ENCODE measurements at regions not wholly inside any gene's neighbourhood (a gene's known extent, or its start where the extent isn't known, plus 50 kb on each side); places are given as distances from the start of the nearest gene placed in this dataset.

GRCh38 chr2:497770-498492 lies 179.3 kb downstream of the TMEM18 start:
- TF ChIP-seq CTCF (IDR thresholded peaks at IDR 0.05; ENCODE audit: low read depth, low read length, missing control alignments): no peak
- DNase-seq (ENCODE audit: extremely low read depth, low read depth): no peak
- no peak overlapping the region for H3K4me3 ChIP-seq (replicated peaks; ENCODE audit: low read depth, low read length)

GRCh38 chr2:496729-497128 lies 180.5 kb downstream of the TMEM18 start:
- TF ChIP-seq CTCF (IDR thresholded peaks at IDR 0.05; ENCODE audit: low read depth, low read length, missing control alignments): no peak
- no peak overlapping the region for H3K4me3 ChIP-seq (replicated peaks; ENCODE audit: low read depth, low read length)
- no peak for DNase-seq (ENCODE audit: extremely low read depth, low read depth)

GRCh38 chr2:495745-496275 lies 181.4 kb downstream of the TMEM18 start:
- TF ChIP-seq CTCF (IDR thresholded peaks at IDR 0.05; ENCODE audit: low read depth, low read length, missing control alignments): no peak
- no peak for DNase-seq (ENCODE audit: extremely low read depth, low read depth)
- no peak overlapping the region for H3K4me3 ChIP-seq (replicated peaks; ENCODE audit: low read depth, low read length)

GRCh38 chr2:494853-495252 lies 182.4 kb downstream of the TMEM18 start:
- no peak overlapping the region for H3K4me3 ChIP-seq (replicated peaks; ENCODE audit: low read depth, low read length)
- DNase-seq (ENCODE audit: extremely low read depth, low read depth): no peak
- TF ChIP-seq CTCF (IDR thresholded peaks at IDR 0.05; ENCODE audit: low read depth, low read length, missing control alignments): no peak

DNA sequence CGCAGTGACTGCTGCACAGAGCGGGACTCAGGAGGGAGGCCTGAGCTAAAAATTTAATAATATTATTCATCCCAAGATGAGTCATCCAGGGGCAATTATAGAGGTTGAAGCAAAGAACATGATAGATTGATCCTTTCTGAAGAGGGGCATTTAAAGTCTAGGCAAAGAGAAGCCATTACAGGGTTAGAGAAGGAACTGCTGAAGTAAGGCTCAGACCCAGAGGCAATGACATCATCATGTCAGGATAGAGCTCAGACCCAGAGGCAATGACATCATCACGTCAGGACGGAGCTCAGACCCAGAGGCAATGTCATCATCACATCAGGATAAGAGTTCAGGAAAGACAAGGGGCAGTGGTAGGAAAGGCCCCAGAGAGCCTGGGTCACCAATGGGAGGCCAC lies 184.0 kb downstream of the TMEM18 start:
- TF ChIP-seq CTCF (IDR thresholded peaks at IDR 0.05; ENCODE audit: low read depth, low read length, missing control alignments): no peak
- no peak overlapping the region for H3K4me3 ChIP-seq (replicated peaks; ENCODE audit: low read depth, low read length)

GRCh38 chr2:492178-492577 lies 185.0 kb downstream of the TMEM18 start:
- no peak for DNase-seq (ENCODE audit: extremely low read depth, low read depth)
- no peak for TF ChIP-seq CTCF (IDR thresholded peaks at IDR 0.05; ENCODE audit: low read depth, low read length, missing control alignments)
- H3K4me3 ChIP-seq (replicated peaks; ENCODE audit: low read depth, low read length): no peak overlapping the region

More for the DNA sequence above, 184.0 kb downstream of the TMEM18 start:
- DNase-seq (ENCODE audit: extremely low read depth, low read depth): no peak
